ENCODE measurements at regions not wholly inside any gene's neighbourhood (a gene's known extent, or its start where the extent isn't known, plus 50 kb on each side); places are given as distances from the start of the nearest gene placed in this dataset.

GRCh38 chr7:138338361-138338760, 121.7 kb upstream of the TRIM24 start:
- no peak for TF ChIP-seq CTCF (conservative IDR thresholded peaks at IDR 0.05; ENCODE audit: low read length)
- TF ChIP-seq EZH2phosphoT487 (IDR thresholded peaks at IDR 0.05; ENCODE audit: borderline replicate concordance): no peak
